ENCODE measurements at regions not wholly inside any gene's neighbourhood (a gene's known extent, or its start where the extent isn't known, plus 50 kb on each side); places are given as distances from the start of the nearest gene placed in this dataset.
"Not testable (repeated sequence)": the region's sequence is repeated elsewhere in the genome, so short reads cannot be mapped to it uniquely, and the experiment has no call there.

GRCh38 chr2:144812288-144812687 is 292.4 kb upstream of the ZEB2 start:
- DNase-seq (ENCODE audit: low spot score) = no peak

- peak; percentile 50 for DNase-seq (ENCODE audit: low spot score)
These were observed 281.8 kb upstream of the ZEB2 start for GRCh38 chr2:144801766-144802165.

GRCh38 chr2:144801325-144801724 is 281.4 kb upstream of the ZEB2 start:
- no peak for DNase-seq (ENCODE audit: low spot score)

GRCh38 chr2:144798989-144799388 is 279.1 kb upstream of the ZEB2 start:
- DNase-seq (ENCODE audit: low spot score) = no peak

- DNase-seq (ENCODE audit: low spot score) = no peak
These were observed 278.1 kb upstream of the ZEB2 start for GRCh38 chr2:144798034-144798433.

DNA sequence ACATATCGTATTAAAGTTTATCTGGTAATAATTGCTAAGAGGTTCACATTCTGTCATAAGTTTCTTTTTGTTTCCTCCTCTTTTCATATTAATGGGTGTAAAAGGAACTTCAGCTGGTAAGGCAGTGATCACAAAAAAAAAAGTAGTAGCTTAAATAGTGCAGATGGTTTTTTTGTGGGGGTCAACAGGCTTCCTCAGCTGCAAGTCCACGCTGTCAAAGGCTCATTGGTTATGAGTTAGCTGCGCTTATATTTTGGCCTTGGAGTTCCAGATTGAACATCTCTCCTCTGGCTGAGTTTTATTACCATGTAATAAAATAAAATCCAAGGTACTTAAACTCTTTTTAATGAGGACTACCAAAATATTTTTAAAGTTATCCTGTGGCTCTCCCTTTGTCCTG is 277.0 kb upstream of the ZEB2 start:
- no peak for DNase-seq (ENCODE audit: low spot score)

DNA sequence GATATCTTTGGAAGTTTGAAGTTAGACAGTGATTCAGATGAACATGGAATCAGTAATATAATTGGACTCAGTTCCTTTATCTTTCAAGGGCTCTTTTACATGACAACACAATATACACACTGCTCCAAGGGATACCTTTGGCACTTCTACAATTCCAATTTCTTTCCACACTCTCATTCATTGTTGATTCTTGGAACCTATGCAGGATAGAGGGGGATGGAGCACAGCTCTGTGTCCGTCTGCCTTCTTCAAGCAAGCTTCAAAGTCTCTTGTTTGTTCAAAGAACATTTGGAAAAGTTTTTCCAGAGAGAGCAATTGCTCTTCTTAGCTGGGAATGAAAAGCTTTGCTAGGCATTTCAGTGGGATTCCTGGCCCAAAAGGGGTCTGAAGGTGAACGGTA is 276.2 kb upstream of the ZEB2 start:
- no peak for DNase-seq (ENCODE audit: low spot score)

DNA sequence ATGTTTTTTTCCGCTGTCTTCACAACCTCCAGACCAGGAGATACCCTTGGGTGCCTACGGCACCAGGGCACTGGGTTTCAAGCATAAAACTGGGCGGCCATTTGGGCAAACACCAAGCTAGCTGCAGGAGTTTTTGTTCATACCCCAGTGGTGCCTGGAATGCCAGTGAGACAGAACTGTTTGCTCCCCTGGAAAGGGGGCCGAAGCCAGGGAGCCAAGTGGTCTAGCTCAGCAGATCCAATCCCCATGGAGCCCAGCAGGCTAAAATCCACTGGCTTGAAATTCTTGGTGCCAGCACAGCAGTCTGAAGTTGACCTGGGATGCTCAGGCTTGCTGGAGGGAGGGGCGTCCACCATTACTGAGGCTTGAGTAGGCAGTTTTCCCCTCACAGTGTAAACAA is 265.3 kb upstream of the ZEB2 start:
- no peak for DNase-seq (ENCODE audit: low spot score)

- DNase-seq (ENCODE audit: low spot score) = no peak
These were observed 261.1 kb upstream of the ZEB2 start for GRCh38 chr2:144780983-144781382.

DNA sequence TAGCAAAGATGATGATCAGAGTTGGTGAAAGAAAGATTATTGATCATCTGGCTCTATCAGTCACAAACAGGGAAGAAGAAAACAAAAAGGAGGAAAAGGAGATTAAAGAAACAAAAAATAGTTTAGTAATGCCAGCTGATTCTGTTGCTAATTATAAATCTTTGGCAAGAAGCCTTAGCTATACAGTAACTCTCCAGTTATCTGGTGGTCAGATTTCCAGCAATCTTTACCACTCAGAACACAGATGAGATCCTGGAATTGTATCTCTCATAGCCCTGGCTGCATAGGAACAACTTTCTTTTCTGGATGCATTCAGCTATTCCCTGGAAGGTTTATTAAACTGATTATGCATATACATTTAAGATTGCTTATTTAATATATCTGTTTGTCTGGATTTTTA is 256.8 kb upstream of the ZEB2 start:
- DNase-seq (ENCODE audit: low spot score) = no peak

DNA sequence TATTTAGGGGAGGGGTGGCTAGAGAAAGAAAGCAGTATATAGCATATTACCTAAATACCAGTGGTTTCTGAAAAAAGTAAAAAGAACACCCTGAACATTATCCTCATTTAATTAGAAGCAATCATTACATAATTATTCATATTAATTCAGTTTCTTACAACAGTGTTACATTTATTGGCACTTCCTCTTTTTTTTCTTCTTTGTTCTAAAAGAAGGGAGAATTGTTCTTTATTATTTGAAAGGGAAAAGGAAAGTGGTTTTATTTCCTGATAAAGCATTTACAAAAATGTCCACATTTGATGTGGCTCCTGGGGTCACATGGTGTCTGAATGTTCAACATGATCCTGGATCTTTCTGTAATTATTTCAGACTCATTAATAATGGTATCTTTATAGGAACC is 254.9 kb upstream of the ZEB2 start:
- no peak for DNase-seq (ENCODE audit: low spot score)

DNA sequence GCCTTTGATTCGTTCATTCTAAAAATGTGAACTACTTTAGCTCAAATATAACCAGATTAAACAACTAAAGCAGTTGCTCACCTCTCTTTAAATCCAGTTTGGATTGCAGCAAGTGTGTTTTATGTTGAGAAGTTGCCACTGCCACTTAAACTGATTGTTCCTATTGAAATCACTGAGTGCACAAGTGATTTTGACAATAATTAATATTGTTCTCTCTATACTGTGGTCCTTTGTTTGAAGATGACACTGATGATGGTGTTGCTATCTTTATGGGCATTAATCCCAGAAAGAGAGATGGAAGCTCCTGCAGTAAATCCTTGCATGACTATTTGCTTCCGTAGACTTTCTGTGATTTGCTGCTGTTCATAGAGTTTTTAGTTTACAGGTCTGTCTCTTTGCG is 251.4 kb upstream of the ZEB2 start:
- DNase-seq (ENCODE audit: low spot score) = no peak

- DNase-seq (ENCODE audit: low spot score) = no peak
These were observed 250.8 kb upstream of the ZEB2 start for GRCh38 chr2:144770616-144771230.

GRCh38 chr2:144760939-144761338 is 241.0 kb upstream of the ZEB2 start:
- DNase-seq (ENCODE audit: low spot score) = not testable (repeated sequence)

DNA sequence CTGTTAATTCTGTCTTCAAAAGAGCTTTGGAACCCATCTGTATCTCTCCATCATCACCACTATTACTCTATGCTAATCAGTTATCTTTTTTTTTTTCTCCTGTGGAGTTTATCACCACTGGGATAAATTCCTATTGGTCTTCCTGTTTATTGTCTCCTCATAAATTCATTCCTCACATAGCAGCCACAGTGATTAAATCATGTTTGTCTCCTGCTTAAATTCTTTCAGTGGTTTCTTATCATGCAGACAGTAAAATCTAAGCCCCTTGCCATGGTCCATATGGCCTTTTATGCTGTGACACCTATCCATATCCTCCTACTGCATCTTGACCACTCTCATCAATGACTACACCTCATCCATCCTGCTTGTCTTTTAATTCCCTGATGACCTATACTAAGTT is 239.8 kb upstream of the ZEB2 start:
- no peak for DNase-seq (ENCODE audit: low spot score)

- DNase-seq (ENCODE audit: low spot score) = not testable (repeated sequence)
These were observed 238.3 kb upstream of the ZEB2 start for GRCh38 chr2:144758196-144758595.

DNA sequence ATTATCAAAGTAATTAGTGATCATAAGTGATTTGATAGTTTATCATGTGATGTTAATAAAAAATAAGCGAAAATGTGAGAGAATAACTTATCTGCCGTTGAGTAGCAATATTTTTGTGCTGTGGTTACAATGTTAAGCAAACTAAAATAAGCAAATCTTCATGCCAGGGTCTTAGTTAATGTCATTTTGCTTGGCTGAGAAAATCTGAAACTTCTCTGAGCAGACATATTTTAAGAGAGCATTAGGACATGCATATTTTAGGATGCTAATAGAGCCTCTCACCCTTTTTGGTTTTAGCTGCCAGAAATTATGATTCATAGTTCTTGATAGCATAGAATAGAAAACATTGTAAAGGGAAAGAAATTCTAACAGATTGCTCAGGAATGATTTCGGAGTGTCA is 233.5 kb upstream of the ZEB2 start:
- DNase-seq (ENCODE audit: low spot score) = no peak

GRCh38 chr2:144751142-144751905 is 231.4 kb upstream of the ZEB2 start:
- DNase-seq (ENCODE audit: low spot score) = no peak

DNA sequence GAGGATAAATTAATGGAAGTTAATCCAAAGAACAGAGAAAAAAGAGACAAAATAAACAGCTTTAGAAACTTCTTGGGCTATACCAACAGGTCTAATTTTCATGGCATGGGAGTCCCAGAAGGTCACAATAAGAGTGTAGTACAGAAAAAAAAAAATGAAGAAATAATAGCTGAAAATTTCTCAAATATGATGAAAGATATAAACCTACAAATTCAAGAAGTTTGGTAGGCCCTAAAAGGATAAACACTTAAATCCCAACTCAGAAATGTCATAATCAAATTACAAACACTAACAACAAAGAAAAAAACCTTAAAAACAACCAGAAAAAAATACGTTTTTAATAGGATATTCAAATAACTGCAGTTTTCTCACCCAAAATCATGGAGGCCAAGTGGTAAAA is 229.3 kb upstream of the ZEB2 start:
- DNase-seq (ENCODE audit: low spot score) = no peak

DNA sequence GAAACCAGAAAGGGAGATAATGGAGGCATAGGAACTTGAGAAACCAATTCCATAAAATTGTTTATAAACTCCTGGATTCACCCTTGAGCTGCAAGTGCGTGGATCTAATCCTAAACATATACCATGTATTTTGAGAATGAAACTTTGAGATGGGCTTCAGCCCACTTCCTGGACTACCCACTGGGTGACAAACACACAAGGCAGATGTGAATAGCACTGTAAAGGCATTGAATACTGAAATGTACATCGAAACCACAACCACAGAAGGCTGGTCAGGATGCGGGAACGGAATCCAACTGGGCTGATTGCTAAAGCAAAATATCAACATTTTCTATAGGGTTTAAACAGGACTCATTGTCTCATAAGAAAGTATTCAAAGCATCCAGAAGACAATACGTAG is 228.5 kb upstream of the ZEB2 start:
- no peak for DNase-seq (ENCODE audit: low spot score)

DNA sequence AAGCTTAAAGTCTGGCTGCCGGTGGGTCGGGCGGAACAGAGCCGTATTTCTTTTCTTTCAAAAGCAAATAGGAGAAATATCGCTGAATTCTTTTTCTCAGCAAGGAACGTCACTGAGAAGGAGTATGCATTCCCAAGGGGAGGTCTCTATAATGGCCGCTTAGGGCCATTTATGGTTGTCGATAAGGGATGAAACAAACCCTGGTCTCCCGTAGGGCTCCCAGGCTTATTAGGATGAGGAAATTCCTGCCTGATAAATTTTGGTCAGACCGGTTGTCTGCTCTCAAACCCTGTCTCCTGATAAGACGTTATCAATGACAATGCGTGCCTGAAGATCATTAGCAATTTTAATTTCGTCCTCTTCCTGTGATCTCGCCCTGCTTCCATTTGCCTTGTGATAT is 227.7 kb upstream of the ZEB2 start:
- DNase-seq (ENCODE audit: low spot score) = no peak

DNA sequence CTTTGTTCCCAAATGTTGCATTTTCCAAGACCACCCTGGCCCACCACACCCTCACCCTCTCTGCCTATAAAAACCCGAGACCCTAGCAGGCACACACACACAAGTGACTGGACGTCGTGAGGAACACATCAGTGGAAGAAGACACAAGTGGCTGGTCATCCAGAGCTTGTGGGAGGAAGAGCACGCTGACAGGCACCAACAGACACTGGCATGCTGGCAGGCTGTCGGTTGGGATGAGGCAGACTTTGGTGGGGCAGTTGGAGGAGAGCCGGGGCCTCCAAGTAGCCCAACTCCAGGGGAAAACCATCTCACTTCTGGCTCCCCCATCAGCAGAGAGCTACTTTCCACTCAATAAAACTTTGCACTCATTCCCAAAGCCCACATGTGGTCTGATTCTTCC is 225.5 kb upstream of the ZEB2 start:
- no peak for DNase-seq (ENCODE audit: low spot score)

GRCh38 chr2:144738749-144739148 is 218.8 kb upstream of the ZEB2 start:
- DNase-seq (ENCODE audit: low spot score) = no peak

DNA sequence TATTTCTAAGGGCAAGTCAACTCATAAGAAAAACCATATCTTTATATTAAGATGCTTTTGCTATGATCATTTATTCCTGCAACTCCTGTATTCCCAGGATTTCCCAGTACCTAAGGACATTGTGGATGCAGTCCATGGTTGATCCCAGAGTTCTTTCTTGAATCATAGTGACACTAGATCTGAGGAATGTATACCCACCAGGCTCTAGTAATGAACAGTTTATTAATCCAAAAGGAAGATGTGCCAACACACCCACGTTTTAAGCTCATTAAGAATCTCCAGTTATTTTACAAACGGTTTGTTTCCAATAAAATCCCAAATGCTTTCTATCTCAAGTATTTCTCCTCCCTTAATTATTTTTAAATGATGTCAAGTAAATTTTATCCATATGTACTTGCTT is 210.8 kb upstream of the ZEB2 start:
- DNase-seq (ENCODE audit: low spot score) = no peak

All from kidney tubule cell (primary cell).